Stimulated activated CD8-positive, alpha-beta memory T cell treated with anti-CD3 and anti-CD28 coated beads, Interleukin-7, amount 100 ng/mL, for 1 hour (primary cell): ENCODE measurements at regions not wholly inside any gene's neighbourhood (a gene's known extent, or its start where the extent isn't known, plus 50 kb on each side); places are given as distances from the start of the nearest gene placed in this dataset.

Experiments
- DNase-seq, 2 donors: peaks; one replicate each; pipeline ENCODE4 v3.0.0-alpha.2; 2020; ENCODE audit warnings: low read depth in 2 of 2

DNA sequence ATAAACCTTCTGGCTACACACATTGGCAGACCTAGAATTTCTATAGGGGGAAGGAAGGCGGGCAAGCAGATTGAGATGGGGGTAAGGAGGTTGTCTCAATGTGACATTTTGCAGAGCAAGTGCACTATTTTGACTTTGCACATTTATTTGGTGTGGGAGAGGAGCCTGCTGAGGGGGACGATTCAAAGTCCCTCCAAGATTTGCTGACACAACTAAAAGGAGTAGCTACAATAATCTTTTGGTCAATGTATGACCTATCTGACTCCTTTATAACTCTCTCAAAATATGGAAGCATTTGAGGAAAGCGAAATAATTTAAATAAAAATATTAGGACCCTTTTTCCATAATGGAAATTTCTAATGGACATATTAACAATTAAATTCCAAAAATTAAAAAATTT, 274.9 kb upstream of the PPARGC1A start:
- DNase-seq: no peak

DNA sequence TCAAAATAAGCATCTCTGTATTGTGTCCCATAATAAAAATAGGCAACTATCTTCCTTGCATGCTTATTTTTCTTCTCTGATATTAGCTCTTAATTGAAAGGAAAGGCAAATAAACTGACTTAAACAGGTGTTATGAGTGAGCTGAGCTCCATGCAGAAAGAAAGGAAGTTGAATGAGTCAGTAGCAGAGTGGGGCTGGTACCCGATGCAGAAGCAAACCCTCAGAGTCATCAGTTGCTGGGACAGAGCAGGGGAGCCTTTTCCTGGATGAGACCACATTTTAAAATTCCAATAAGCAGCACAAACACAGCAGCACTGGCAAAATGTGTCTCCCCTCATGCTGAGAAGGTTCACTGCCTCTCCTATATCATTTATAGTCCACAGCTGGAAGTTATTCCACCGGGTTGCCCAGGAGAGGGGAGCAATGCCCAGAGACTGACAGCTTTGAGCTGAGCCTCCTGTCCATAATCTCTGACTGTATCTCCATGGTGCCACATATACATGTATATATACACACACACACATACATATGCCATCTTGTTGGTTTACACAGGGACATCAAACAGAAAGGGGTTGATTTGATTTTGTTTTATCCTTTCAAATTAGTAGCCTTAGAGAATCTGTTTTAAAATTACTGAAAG, 274.3 kb upstream of the PPARGC1A start:
- no peak for DNase-seq

DNA sequence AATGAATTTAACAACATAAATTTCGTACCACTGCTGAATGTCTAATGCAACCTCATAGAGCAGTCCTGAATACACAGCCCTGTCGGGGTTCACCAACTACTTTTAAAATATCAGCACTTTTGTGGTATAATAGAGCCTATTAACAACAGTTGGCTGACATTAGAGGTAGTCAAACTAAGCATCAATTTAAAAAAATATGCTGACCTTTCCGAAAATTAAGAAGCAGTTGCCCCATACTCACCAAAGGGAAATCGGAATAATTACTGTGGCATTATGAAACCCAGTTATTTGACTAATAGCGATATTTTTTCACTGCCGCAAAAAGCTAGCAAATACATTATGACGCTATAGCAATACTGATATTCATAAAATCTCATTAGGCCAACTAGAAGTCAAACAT, 273.5 kb upstream of the PPARGC1A start:
- DNase-seq: no peak

DNA sequence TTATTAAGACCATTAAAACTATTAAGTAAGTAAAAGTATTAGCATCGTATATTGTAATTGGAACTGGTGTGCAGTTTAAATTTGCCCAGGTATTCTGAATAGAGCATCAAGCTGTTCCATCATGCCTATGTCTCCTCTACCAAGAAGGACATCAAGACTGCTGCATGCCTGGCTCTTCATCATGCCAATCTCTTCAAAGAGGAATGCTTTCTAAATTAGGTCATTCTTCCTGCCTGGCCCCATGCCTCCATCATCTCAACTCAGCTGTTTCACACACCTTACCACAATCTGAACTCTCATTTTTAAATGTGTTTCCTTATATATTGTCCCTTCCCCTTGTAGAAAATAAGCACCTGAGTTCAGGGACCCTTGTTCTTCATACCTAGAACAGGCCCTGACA, 270.5 kb upstream of the PPARGC1A start:
- DNase-seq: no peak

DNA sequence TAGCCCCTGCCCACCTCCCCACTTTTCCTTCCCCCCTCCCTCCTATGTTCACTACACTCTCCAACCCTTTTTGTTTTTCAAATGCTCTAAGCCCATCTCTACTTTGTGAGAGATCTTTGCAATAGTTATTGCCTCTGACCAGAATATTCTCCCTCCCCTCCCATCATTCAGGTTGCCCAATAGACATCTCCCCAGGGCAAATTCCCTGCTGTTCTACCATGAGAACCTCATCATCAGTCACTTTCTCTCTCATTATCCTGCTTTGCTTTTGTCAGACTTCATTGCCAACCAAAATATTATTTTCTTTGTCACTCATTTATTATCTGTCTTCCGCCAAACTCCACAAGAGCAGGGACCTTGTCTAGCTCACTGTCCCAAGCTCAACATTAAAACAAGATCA, 268.2 kb upstream of the PPARGC1A start:
- no peak for DNase-seq

DNA sequence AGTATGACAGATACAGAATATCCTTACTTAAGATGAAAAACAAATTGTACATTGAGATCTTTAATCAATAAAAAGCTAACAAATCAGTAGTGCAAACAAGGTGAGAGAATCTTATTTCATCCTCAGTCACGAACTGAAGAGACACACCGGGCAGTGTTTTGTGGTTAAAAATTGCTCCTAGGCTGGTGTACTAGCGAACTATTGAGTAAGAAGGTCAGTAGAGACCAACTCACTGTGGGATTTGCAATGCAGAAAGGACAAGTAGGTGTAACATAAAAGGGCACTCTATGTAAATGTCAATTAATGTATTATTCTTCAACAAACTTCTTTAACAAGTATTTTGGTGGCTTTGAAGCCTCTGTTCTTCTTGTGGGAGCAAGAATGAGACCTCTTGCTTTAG, 260.2 kb upstream of the PPARGC1A start:
- no peak for DNase-seq

DNA sequence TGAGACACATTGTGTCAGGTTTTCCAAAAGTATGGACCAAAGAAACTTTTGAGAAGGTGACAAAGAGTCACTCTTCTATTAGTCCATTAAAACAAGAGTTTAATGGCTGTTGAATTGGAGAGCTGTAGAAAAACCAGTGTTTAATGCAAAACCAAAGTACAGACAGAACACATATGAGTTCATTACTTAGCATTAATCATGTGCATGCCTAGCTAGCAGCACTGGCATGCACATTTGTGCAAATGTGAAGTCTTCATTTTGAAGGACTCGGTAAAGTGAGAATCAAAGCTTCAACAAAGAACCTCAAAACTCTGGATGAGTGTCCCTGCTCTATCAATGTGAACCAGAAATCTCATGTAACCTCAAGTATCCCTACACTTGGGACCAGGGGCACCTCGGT, 256.3 kb upstream of the PPARGC1A start:
- no peak for DNase-seq

DNA sequence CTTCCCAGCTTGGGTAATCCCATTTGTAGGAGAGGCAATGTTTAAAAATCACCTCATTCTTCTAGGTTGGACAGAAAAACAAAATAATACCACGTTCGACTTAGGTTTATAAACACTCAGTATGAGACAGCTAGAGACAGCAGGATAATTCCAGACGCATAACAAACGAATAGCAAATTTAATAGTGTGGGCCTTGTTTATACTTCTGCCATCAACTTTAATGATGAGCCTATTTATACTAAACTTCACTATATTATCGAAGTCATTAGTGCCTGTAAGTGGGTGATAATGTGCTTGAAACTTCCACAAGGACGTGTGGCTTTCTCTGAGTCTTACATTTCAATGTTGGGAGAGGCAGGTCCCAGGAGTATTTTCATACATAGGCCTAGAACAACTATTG, 255.7 kb upstream of the PPARGC1A start:
- DNase-seq: no peak

DNA sequence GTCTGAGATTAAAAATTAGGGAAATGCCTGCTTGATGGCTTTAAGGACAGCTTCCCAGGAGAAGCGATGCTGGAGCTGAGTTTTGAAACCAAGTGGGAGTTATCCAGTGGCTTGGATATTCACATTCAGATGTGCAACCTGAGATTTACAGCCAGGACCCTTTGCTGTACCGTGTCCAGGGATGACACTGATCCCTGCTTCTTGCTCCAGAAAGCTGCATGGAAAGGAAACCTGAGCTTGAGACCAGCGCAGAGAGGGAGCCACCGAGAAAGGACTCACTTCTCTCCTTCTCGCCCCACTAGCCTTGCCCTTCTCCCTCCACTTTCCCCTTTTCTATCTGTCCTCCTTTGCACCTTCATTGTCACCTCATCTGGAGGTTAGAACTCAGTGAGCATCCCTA, 254.5 kb upstream of the PPARGC1A start:
- no peak for DNase-seq

DNA sequence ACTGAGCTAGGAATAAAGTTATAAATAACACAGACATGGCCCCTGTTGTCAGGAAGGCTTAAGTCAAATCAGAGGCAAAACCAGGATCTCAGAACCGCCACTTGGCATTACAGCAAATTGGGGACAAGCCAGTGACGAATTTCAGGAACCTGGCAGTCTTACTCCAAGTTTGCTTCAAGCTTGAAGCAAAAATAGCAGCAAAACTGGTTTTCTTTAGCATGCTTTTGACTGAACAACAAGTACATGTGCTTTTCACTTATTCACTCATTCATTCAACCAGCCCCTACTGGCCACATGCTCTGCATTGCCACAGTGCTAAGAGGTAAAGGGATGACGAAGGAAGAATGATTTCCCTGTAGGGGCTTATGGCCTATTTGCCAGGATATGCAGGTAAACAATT, 253.9 kb upstream of the PPARGC1A start:
- DNase-seq: no peak

DNA sequence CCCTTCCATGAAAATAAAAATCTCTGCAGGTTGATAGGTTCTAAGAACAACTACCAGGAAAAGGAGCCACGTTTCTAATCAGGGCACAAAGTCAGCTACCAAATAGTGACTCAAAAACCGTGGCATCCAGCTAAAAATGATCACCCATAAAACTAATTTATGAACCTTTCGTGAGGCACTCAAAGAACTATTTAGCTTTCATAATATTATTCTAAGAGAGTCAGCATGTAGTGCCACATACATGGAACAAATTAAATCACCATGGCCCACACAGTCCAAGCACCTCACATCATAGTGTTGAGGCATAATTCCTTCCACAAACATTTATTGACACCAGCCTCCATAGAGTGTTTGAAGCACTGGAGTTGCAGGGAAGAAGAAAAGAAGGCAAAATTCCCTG, 252.0 kb upstream of the PPARGC1A start:
- no peak for DNase-seq

DNA sequence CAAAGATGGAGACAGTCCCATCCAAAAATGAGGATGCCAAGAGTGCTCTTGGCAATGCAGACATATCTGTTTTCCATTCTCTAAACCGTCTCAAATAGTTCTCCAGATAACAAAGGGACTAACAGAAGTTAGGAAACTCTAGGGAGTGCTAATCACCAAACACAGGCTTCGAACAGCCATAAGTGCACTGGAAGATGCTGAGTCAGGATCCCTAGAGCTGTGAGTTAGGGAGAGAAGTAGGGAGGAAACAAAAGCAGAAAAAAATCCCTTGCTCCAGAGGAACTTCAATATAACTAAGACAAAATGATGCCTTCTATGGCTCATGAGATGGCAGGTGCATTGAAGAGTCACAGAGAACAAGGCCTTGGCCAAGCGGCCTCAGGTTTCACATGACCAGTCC, 251.0 kb upstream of the PPARGC1A start:
- DNase-seq: no peak

DNA sequence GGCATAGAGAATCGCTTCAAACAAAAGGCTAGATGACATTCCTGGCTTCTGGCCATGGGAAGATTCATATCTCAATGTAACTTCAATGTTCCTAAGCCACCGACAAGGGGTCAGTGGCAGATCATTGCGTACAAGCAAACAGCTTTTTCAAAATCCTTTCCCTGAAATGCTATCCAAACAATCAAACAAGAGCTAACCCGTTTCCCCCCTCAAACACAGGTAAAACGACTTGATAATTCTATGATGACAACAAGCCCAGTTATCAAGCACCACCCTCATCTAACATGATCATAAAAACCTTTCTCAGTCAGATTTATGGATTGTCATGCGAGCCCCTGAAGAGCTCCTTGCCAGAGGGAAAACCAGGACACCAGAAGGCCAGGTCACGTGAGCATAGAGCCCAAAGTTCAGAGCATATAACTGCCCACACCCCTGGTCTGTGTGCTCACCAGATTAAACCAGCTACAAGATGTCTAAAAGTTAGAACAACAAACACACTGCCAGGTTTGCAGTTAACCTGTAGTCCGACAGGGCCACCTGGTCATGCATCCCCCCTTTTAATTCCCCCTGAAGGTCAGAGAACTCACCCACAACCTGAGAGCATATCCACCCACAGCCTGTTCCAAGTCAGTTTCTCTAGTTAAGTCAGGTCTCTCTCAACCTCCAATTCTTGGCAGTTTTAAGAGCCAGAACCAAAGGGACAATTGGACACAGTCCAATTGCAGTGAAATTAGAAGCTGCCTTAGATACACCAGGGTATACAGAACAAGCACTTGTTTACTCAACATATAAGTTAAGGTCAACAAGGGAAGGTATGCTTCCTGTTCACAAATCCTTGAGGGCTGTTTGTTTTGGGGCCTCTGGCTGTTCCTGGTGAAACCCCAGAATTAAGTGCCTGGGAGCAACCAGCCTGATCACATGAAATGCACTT, 248.1 kb upstream of the PPARGC1A start:
- no peak for DNase-seq

DNA sequence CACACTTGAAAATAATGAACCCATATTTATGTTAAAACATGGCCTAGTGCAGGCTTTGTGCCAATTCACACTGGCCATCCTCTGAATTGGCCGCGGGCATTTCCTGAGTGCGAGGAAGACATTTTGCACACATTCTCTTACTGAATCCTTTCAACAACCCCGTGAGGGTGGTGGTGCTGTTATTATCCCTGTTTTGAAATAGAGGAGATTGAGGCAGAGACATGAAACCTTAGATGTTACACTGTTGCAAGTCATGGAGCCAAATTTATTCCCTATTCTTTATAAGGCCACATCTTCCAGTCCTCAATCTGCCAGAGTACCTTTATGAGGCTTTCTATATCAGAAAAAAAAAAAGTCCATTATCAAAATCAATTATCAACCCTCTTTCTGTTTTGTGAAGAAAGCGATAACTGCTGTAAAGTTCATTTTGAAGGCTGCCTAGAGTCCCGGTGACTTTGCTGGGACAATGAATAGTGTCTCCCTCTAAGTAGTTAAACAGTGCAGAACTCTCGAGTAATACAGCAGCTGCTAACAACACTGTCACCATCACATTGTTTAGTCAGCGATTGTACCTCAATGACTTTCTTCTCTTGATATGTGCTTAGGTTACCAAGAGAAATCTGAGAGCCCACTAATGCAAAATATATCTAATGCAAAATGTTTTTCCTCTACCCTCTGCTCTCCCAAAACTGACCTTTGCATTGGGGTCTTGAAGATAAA, 242.3 kb upstream of the PPARGC1A start:
- DNase-seq: no peak

DNA sequence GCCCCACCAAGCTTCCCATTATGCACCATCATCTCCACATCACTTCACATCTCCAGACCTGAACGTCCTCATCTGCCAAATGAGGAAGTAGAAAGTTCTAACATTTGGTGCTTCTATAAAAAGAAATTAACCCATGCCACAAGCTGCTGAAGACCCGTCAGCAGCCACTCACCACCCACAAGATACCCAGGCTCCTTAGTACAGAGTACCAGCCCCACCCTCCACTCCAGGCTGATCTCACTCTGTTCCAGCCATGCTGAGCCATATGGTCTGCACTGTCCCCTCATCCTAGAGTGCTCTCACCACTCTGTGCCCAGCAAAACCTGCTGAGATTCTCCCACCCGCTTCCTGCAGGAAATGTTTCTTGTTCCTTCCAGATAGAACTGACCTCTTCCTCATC, 240.8 kb upstream of the PPARGC1A start:
- no peak for DNase-seq

DNA sequence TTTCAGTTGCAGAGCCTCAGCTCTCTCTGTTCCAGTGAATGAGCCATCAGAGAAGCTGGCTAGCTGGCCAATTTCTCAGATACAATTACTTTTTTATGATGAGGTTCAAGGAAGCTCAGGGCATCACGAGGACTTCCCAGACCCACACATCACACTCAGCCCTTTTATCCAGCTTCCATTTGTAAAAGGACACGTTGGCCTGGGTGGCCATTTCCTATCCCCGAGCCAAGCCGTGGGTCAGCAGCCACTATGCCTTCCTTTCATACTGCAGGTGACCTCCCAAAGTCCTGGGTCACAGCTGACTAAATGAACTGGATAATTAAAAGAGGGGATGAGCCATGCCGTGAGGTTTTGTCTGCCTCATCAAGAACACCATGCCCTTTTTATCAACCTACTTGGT, 236.9 kb upstream of the PPARGC1A start:
- DNase-seq: no peak

DNA sequence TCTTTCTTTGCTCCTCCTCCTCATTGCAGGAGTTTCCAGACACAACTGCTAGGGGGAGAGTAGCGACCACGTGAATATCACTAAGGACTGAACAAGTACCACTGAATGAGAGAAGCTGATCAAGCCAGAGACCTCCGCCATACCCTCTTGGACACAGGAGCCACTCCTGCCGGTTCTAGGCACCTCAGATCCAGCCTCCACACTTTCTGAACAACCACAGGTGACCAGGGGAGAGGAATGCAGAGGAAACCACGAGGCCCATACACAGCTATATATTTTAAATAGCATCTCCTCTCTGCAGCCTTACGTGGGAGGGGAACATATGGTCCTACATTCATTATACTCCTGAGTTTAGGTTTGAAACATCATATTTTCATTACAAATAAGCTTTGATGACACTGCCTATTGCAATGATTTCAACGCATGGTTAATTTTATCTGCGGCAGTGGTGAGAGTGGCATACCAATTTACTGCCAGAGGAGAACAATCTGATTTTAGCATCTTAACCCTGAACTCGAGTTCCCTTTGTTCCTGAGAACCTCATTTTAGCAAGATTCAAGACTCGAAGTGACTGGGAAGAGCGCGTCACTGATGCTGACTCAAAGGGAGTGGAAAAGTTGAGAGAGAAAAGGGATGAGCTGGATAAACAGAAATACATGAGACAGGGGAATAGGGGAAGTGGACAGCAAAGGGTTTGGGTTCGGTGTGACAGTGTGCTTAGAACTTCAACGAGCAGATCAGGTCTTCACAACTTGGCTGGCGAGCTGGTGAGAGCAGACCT, 231.7 kb upstream of the PPARGC1A start:
- no peak for DNase-seq

DNA sequence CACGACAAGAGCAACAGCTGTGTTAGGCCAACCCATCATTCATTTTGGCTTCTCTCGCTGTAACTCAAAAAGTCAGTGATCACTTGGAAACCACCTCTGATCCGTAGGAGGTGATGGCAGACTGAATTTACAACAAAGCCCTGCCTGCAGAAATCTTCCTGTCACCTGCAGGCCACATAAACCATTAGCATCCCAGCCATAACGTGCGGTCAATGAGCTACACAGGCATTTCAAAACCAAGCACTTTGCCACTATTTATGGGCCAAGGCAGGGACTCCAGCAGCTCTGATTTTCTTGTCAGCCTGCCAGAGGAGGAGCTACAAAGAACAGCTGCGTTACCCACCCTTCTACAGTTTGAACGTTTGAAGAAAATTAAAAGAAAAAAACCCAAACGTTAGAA, 228.1 kb upstream of the PPARGC1A start:
- no peak for DNase-seq

DNA sequence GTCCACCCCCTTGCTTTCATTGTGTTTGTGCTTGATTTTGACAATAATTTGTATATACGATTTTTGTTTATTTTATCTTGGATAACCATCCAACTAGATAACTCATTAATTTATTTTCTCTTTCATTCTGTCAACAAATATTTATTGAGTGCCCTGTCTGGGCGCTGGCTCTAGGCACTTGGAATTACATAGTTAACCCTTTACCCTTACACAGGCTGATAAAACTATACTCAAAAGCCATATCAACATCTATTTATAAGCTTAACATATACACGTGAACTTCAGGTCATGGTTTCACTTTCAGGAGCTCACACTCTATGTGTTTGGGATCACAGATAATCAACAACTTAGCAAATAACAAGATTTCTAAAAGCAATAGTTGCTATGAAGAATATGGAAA, 226.3 kb upstream of the PPARGC1A start:
- DNase-seq: no peak

DNA sequence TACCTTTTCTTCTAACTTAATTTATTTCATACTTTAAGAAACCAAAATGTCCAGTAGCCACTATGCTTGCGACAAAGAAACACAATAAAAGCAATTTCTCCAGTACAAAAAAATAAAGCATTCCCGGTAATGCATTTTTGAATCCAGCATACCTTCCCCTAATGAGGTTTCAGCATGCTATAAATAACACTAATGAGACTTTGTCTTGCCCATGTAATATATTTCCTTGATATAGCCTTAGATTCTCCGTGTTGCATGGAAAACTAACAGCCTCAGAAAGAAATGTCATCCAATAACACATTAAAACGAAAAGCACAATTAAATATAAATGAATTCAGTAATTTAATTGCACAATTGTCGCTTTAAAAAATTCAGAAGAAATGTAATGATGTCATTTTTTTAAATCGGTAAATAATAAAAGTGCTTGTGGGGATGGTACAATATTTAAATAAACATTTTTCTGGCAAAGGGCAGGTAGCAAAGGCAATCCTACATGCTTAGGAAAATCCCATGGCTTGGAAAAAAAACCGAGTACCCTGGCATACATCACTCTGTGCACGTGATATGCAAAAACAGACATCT, 225.2 kb upstream of the PPARGC1A start:
- DNase-seq: no peak

DNA sequence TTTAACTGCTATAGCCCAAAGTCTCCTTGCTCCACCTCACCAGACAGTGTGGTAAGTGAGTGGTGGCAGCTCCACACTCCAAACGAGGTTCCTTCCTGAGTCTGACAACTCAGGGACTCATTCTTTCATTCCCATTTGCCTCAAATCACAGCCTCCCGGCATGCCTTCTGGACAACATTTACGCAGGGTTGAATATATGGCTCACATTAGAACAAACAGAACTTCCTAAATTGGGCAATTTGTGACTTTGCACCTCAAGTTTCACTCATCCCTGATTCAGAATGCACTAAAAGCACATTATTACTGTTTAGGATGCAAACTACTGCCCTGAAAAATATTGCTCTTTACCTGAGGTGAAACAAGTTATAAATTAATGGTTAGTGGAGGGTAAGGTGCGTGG, 224.6 kb upstream of the PPARGC1A start:
- no peak for DNase-seq

DNA sequence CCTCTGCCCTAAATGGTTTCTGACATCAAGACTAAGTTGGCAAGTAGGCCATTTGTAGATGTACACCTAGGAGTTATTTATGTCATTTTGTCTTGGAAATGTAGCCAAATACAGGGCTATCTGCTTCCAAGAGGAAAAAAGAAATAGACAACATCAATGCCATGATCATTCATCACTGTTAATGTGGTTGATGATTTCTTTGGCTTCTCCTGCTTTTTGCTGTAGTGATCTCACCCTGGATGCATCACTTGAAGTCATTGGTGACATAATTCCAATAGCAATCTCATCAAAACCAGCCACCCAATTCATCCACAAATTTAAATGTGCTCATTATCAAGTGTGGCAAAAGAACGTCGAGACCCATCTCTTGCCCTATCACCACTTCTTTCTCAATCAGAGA, 222.6 kb upstream of the PPARGC1A start:
- no peak for DNase-seq
